ENCODE measurements at regions not wholly inside any gene's neighbourhood (a gene's known extent, or its start where the extent isn't known, plus 50 kb on each side); places are given as distances from the start of the nearest gene placed in this dataset.

DNA sequence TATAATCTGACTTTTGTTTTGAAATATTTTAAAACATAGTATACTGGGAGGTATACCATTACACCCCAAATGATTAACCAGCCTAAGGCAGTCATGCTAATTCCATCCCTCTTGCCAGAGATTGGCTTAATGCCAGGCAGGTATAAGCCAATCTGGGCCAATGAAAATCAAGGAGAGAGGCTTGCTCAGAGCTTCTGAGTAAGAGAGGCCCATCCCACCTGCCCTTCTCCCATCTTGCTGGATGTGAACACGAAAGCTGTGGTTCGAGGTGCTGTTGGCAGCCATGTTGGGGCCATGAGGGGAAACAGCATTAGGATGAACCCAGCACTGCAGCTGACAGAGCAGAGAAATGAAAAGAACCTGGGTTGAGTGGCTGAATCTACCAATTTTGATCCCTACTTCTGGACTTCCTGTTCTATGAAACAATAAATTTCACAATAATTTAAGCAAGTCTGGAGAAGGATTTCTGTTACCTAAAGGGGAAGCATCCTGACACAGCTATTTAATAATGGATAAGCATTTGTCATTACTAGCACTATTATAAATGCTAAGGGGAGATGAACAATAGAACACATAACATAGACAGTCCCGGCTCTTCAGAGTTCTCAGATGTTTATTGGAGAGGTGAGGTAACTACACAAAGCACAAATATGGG is 152.3 kb downstream of the CDC5L start:
- TF ChIP-seq EP300 (IDR thresholded peaks at IDR 0.05; ENCODE audit: borderline replicate concordance in 1 of 2, low read depth in 1 of 2, low read length in 1 of 2) (no peak), RCOR1 (IDR thresholded peaks at IDR 0.05; ENCODE audit: low read length) (no peak)
- TF ChIP-seq, protein P1, sequence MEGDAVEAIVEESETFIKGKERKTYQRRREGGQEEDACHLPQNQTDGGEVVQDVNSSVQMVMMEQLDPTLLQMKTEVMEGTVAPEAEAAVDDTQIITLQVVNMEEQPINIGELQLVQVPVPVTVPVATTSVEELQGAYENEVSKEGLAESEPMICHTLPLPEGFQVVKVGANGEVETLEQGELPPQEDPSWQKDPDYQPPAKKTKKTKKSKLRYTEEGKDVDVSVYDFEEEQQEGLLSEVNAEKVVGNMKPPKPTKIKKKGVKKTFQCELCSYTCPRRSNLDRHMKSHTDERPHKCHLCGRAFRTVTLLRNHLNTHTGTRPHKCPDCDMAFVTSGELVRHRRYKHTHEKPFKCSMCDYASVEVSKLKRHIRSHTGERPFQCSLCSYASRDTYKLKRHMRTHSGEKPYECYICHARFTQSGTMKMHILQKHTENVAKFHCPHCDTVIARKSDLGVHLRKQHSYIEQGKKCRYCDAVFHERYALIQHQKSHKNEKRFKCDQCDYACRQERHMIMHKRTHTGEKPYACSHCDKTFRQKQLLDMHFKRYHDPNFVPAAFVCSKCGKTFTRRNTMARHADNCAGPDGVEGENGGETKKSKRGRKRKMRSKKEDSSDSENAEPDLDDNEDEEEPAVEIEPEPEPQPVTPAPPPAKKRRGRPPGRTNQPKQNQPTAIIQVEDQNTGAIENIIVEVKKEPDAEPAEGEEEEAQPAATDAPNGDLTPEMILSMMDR (IDR thresholded peaks at IDR 0.05): no peak

Data from SK-N-SH (cell line).